H1 (cell line): ENCODE measurements at regions not wholly inside any gene's neighbourhood (a gene's known extent, or its start where the extent isn't known, plus 50 kb on each side); places are given as distances from the start of the nearest gene placed in this dataset.

ENCODE experiments used
- CTCF ChIA-PET: fragments of 300-600 bp; sonication (Branson Sonifier 250); formaldehyde crosslinking; loops from one replicate; lab custom pipeline; 2021; ENCODE audit not compliant: partially characterized antibody; lab: Charles Lee
- POLR2A ChIA-PET: fragments of 300-600 bp; sonication (Branson Sonifier 250); formaldehyde crosslinking; loops from one replicate; lab custom pipeline; 2021; ENCODE audit warnings: inconsistent platforms; ENCODE audit not compliant: partially characterized antibody; lab: Charles Lee
- DNase-seq, 2 experiments: peaks; one replicate each; pipeline versions ENCODE4 v3.0.0 to v3.0.0-alpha.2; 2010 to 2022; ENCODE audit warnings: low spot score in 2 of 2, low read depth in 1 of 2, mixed read lengths in 1 of 2
- FAIRE-seq: peaks from 2 replicates; lab custom pipeline; 2011; peaks lifted over from hg19 to GRCh38; lab: Jason Lieb, UNC
- H2AFZ ChIP-seq: 2 replicates; pipeline ENCODE4 v1.8.1; 2012; ENCODE audit warnings: low read length, inconsistent platforms
- H2AK5ac ChIP-seq: 2 replicates; pipeline ENCODE4 v1.6.1; 2013; ENCODE audit warnings: low read depth, low read length
- H2BK120ac ChIP-seq: replicated peaks from 2 replicates; pipeline ENCODE3; 2013; ENCODE audit warnings: low read depth, low read length, inconsistent platforms
- H2BK12ac ChIP-seq: 2 replicates; pipeline ENCODE4 v1.6.1; 2013; ENCODE audit warnings: low read depth, low read length
- H2BK15ac ChIP-seq: 2 replicates; pipeline ENCODE4 v1.6.1; 2013; ENCODE audit warnings: low read length
- H2BK20ac ChIP-seq: 2 replicates; pipeline ENCODE4 v1.6.1; 2013; ENCODE audit warnings: low read length
- H2BK5ac ChIP-seq: 2 replicates; pipeline ENCODE4 v1.6.1; 2013; ENCODE audit warnings: low read depth, low read length
- H3K14ac ChIP-seq: 2 replicates; pipeline ENCODE4 v1.6.1; 2013; ENCODE audit warnings: inconsistent platforms; ENCODE audit not compliant: insufficient read length
- H3K18ac ChIP-seq: 2 replicates; pipeline ENCODE4 v1.6.1; 2013; ENCODE audit warnings: low read length; ENCODE audit errors: extremely low read depth
- H3K23ac ChIP-seq: 2 replicates; pipeline ENCODE4 v1.6.1; 2013; ENCODE audit warnings: inconsistent platforms; ENCODE audit not compliant: insufficient read length
- H3K23me2 ChIP-seq: 2 replicates; pipeline ENCODE4 v1.6.1; 2013; ENCODE audit warnings: low read depth, low read length
- H3K27ac ChIP-seq: 2 replicates; pipeline ENCODE4 v1.6.1; 2011; ENCODE audit warnings: low read depth, low read length, inconsistent platforms
- H3K27me3 ChIP-seq, 4 experiments: replicated peaks in 1 of 4; 1 replicate in 1 of 4; 2 replicates in 3 of 4; pipeline versions ENCODE4 v1.6.1 to v1.8.1; 2011 to 2013; ENCODE audit warnings: low read length in 3 of 4, mild to moderate bottlenecking in 3 of 4, inconsistent platforms in 2 of 4, mixed read lengths in 2 of 4, moderate library complexity in 1 of 4; ENCODE audit not compliant: control insufficient read depth in 3 of 4, insufficient read depth in 3 of 4; ENCODE audit errors: extremely low read depth in 1 of 4
- H3K36me3 ChIP-seq, 4 experiments: 2 replicates each; pipeline versions ENCODE4 v1.6.1 to v1.8.1; 2011 to 2013; ENCODE audit warnings: mild to moderate bottlenecking in 4 of 4, low read length in 3 of 4, moderate library complexity in 2 of 4, control low read depth in 1 of 4, inconsistent platforms in 1 of 4; ENCODE audit not compliant: insufficient read depth in 4 of 4, control insufficient read depth in 2 of 4
- H3K4ac ChIP-seq: replicated peaks from 2 replicates; pipeline ENCODE3; 2013; ENCODE audit warnings: low read length, low read depth, mixed read lengths, inconsistent platforms; ENCODE audit not compliant: insufficient read length
- H3K4me1 ChIP-seq, 4 experiments: replicated peaks in 1 of 4; 1 replicate in 1 of 4; 2 replicates in 3 of 4; pipeline versions ENCODE4 v1.6.1 to v1.8.1; 2011 to 2013; ENCODE audit warnings: low read length in 3 of 4, inconsistent platforms in 2 of 4, mixed read lengths in 1 of 4; ENCODE audit not compliant: insufficient read depth in 4 of 4, control insufficient read depth in 3 of 4
- H3K4me2 ChIP-seq, 2 experiments: 2 replicates each; pipeline versions ENCODE4 v1.6.1 to v1.8.1; 2011 to 2013; ENCODE audit warnings: low read depth in 2 of 2, low read length in 2 of 2, control low read depth in 1 of 2, inconsistent platforms in 1 of 2, mild to moderate bottlenecking in 1 of 2; ENCODE audit not compliant: insufficient read depth in 1 of 2
- H3K4me3 ChIP-seq, 4 experiments: fragments of 200-600, 300-600 bp in 1 of 4; sonication (generic), shearing (Covaris generic), sonication (Bioruptor Twin) in 1 of 4; 2 replicates each; pipeline versions ENCODE4 v1.5.1 to v1.8.1; 2011 to 2016; ENCODE audit warnings: low read length in 4 of 4, low read depth in 3 of 4, control low read depth in 2 of 4, inconsistent platforms in 2 of 4, mild to moderate bottlenecking in 2 of 4, mixed read lengths in 1 of 4, moderate library complexity in 1 of 4; ENCODE audit not compliant: insufficient read depth in 2 of 4; ENCODE audit errors: extremely low read depth in 1 of 4
- H3K56ac ChIP-seq: replicated peaks from 2 replicates; pipeline ENCODE3; 2013; ENCODE audit warnings: low read depth, mild to moderate bottlenecking, mixed read lengths, low read length, inconsistent platforms; ENCODE audit not compliant: insufficient read length
- H3K79me1 ChIP-seq: 2 replicates; pipeline ENCODE4 v1.6.1; 2013; ENCODE audit warnings: low read depth, low read length, control low read depth
- H3K79me2 ChIP-seq, 2 experiments: 2 replicates each; pipeline versions ENCODE4 v1.6.1 to v1.8.1; 2012 to 2013; ENCODE audit warnings: low read length in 2 of 2, mild to moderate bottlenecking in 2 of 2, inconsistent platforms in 1 of 2; ENCODE audit not compliant: insufficient read depth in 2 of 2, control insufficient read depth in 1 of 2
- H3K9ac ChIP-seq, 4 experiments: replicated peaks in 1 of 4; 1 replicate in 1 of 4; 2 replicates in 3 of 4; pipeline versions ENCODE4 v1.6.1 to v1.8.1; 2011 to 2013; ENCODE audit warnings: low read depth in 3 of 4, low read length in 3 of 4, control low read depth in 2 of 4, mild to moderate bottlenecking in 2 of 4, moderate library complexity in 2 of 4, inconsistent platforms in 1 of 4; ENCODE audit errors: extremely low read depth in 1 of 4
- H3K9me3 ChIP-seq, 2 experiments: 2 replicates each; pipeline versions ENCODE4 v1.6.1 to v1.8.1; 2012 to 2013; ENCODE audit warnings: mild to moderate bottlenecking in 2 of 2, moderate library complexity in 2 of 2, control low read depth in 1 of 2, inconsistent platforms in 1 of 2, low read depth in 1 of 2, low read length in 1 of 2, mixed read lengths in 1 of 2; ENCODE audit not compliant: insufficient read depth in 2 of 2
- H4K20me1 ChIP-seq, 2 experiments: replicated peaks in 1 of 2; 2 replicates each; pipeline versions ENCODE3 to v1.8.1; 2011 to 2013; ENCODE audit warnings: inconsistent platforms in 2 of 2, low read length in 2 of 2, mild to moderate bottlenecking in 1 of 2; ENCODE audit not compliant: insufficient read depth in 2 of 2, control insufficient read depth in 1 of 2
- H4K5ac ChIP-seq: 2 replicates; pipeline ENCODE4 v1.6.1; 2013; ENCODE audit warnings: low read length, low read depth, mixed read lengths, inconsistent platforms; ENCODE audit not compliant: insufficient read length
- H4K8ac ChIP-seq: 2 replicates; pipeline ENCODE4 v1.8.0; 2013; ENCODE audit warnings: mild to moderate bottlenecking, moderate library complexity, low read length, inconsistent platforms; ENCODE audit not compliant: insufficient read depth; ENCODE audit errors: extremely low read depth
- H4K91ac ChIP-seq: replicated peaks from 2 replicates; pipeline ENCODE3; 2013; ENCODE audit warnings: low read length, mixed read lengths, inconsistent platforms; ENCODE audit not compliant: insufficient read length
- BACH1 ChIP-seq: IDR thresholded peaks from 2 replicates; pipeline ENCODE4 v1.6.1; 2012; ENCODE audit warnings: low read length, improper control_type of control experiment
- BCL11A ChIP-seq, 2 experiments: IDR thresholded peaks; one replicate each; pipeline ENCODE4 v1.6.1; 2011; ENCODE audit warnings: low read depth in 2 of 2, low read length in 2 of 2, mild to moderate bottlenecking in 2 of 2
- CBX5 ChIP-seq: fragments of 300-800, 300-1000 bp; sonication (generic); IDR thresholded peaks from 2 replicates; pipeline ENCODE4 v1.7.1; 2016; ENCODE audit warnings: antibody characterized with exemption, low read length, low read depth
- CREB1 ChIP-seq: IDR thresholded peaks from 2 replicates; pipeline ENCODE4 v1.6.1; 2012; ENCODE audit warnings: inconsistent platforms
- JUND ChIP-seq: IDR thresholded peaks from 2 replicates; pipeline ENCODE4 v1.6.1; 2011; ENCODE audit warnings: mild to moderate bottlenecking, improper control_type of control experiment, low read length
- KDM1A ChIP-seq: fragments of 200-600, 300-600 bp; sonication (generic); IDR thresholded peaks from 2 replicates; pipeline ENCODE4 v1.7.1; 2016; ENCODE audit warnings: mild to moderate bottlenecking, low read length, borderline replicate concordance
- NANOG ChIP-seq: IDR thresholded peaks from 2 replicates; pipeline ENCODE4 v1.6.1; 2011; ENCODE audit warnings: low read length, low read depth, mild to moderate bottlenecking, inconsistent platforms; ENCODE audit not compliant: insufficient read depth, poor library complexity, severe bottlenecking
- POLR2A ChIP-seq, 2 experiments: IDR thresholded peaks; 1 replicate in 1 of 2; 2 replicates in 1 of 2; pipeline ENCODE4 v1.6.1; 2011; ENCODE audit warnings: low read depth in 2 of 2, low read length in 2 of 2, mild to moderate bottlenecking in 2 of 2; ENCODE audit errors: control extremely low read depth in 1 of 2
- RFX5 ChIP-seq: IDR thresholded peaks from 2 replicates; pipeline ENCODE4 v1.6.1; 2011; ENCODE audit warnings: low read depth, low read length, improper control_type of control experiment, borderline replicate concordance
- SIN3A ChIP-seq, 2 experiments: IDR thresholded peaks in 1 of 2; conservative IDR thresholded peaks in 1 of 2; 2 replicates each; pipeline ENCODE4 v1.6.1; 2011 to 2012; ENCODE audit warnings: low read length in 2 of 2, improper control_type of control experiment in 1 of 2, low read depth in 1 of 2, mild to moderate bottlenecking in 1 of 2
- SIRT6 ChIP-seq: IDR thresholded peaks from one replicate; pipeline ENCODE4 v1.7.1; 2012; ENCODE audit warnings: low read length, inconsistent platforms
- SIX5 ChIP-seq: IDR thresholded peaks from 2 replicates; pipeline ENCODE4 v1.6.1; 2011; ENCODE audit warnings: mild to moderate bottlenecking, low read depth, low read length
- SP1 ChIP-seq: IDR thresholded peaks from 2 replicates; pipeline ENCODE4 v1.6.1; 2011; ENCODE audit warnings: low read depth, low read length
- SP2 ChIP-seq: IDR thresholded peaks from 2 replicates; pipeline ENCODE4 v1.6.1; 2012; ENCODE audit warnings: mild to moderate bottlenecking, low read length, inconsistent platforms
- TAF1 ChIP-seq: IDR thresholded peaks from 2 replicates; pipeline ENCODE4 v1.6.1; 2011; ENCODE audit warnings: mild to moderate bottlenecking, low read depth, low read length
- WGBS, 2 experiments: shearing (Covaris generic) in 1 of 2; methylation state at CpG; one replicate each; pipeline versions ENCODE4 v1.1.6 to v1.1.7; 2013 to 2015; ENCODE audit warnings: low lambda C conversion rate in 2 of 2, mixed read lengths in 2 of 2, inconsistent platforms in 1 of 2, low coverage in 1 of 2, missing lambda C conversion rate in 1 of 2; ENCODE audit not compliant: insufficient replicate concordance in 2 of 2, insufficient coverage in 1 of 2, insufficient read length in 1 of 2; ENCODE audit errors: extremely low coverage in 1 of 2, missing lambda C conversion rate in 1 of 2; 5-methylcytosine and 5-hydroxymethylcytosine counted together

DNA sequence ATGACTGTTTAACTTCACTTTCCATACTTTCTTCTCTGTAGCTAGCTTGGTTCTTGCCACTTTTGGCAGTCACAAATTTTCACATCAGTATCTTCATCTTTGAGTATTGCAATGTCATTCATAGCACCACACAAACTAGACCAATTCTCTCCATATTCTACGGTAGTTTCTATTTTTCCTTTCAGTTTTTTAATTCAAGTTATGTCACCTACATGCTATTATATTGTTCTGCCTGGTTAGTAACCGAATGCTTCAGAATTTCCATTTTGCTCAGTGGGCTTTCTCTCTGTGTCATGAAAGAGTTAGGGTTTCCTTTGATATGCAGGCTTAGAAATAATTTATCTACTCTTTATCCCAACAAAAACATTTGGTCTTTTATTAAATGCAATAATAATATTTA, 896.5 kb downstream of the GATA3 start:
- no peak for DNase-seq
- no peak overlapping the region for H3K4me2 ChIP-seq
- no peak overlapping the region for H2BK20ac ChIP-seq
- no peak overlapping the region for H2BK120ac ChIP-seq
- H3K4ac ChIP-seq, result no peak overlapping the region
- POLR2A ChIA-PET, result no interaction called here
- no peaks in the 10 kb centered on the region for H3K27me3 ChIP-seq
- no peak overlapping the region for H4K91ac ChIP-seq
- no peaks in the 10 kb centered on the region for H3K79me1 ChIP-seq
- no peak overlapping the region for H3K14ac ChIP-seq
- H3K18ac ChIP-seq, result no peak overlapping the region
- H3K27ac ChIP-seq, result no peak overlapping the region
- H2BK15ac ChIP-seq, result no peak overlapping the region
- no peak overlapping the region for H4K8ac ChIP-seq
- H3K79me2 ChIP-seq, result no peaks in the 10 kb centered on the region
- no peak overlapping the region for H4K5ac ChIP-seq
- no peak overlapping the region for H2AK5ac ChIP-seq
- no peak overlapping the region for H2AFZ ChIP-seq
- no peaks in the 10 kb centered on the region for H3K36me3 ChIP-seq
- 87% methylated on average over 2 of the region's 2 CpGs; no CpG with 5 or more reads in 1 of the 2 experiments for WGBS, 2 experiments
- H3K56ac ChIP-seq, result no peak overlapping the region
- no peak for FAIRE-seq
- H4K20me1 ChIP-seq, result no peaks in the 10 kb centered on the region
- H2BK12ac ChIP-seq, result no peak overlapping the region
- no peak overlapping the region for H2BK5ac ChIP-seq
- H3K9ac ChIP-seq, result no peak overlapping the region
- no peak overlapping the region for H3K23ac ChIP-seq
- CTCF ChIA-PET, result no interaction called here
- no peak for TF ChIP-seq SIX5
- TF ChIP-seq TAF1, result no peak
- TF ChIP-seq NANOG, result no peak
- no peak for TF ChIP-seq BCL11A (IDR thresholded peaks at IDR 0.05; ENCODE audit: low read depth in 2 of 2, low read length in 2 of 2)
- no peak for TF ChIP-seq JUND
- TF ChIP-seq SIN3A (conservative IDR thresholded peaks at IDR 0.05 in 1 of 2, IDR thresholded peaks at IDR 0.05 in 1 of 2; ENCODE audit: low read depth in 1 of 2, low read length in 2 of 2), result no peak
- no peak for TF ChIP-seq SP2
- no peak for TF ChIP-seq SIRT6
- TF ChIP-seq KDM1A, result no peak
- TF ChIP-seq BACH1, result no peak
- no peak for TF ChIP-seq RFX5
- no peak for TF ChIP-seq POLR2A (IDR thresholded peaks at IDR 0.05; ENCODE audit: control extremely low read depth in 1 of 2, low read depth in 2 of 2, low read length in 2 of 2)
- TF ChIP-seq CREB1, result no peak
- no peak for TF ChIP-seq SP1
- TF ChIP-seq CBX5, result no peak
- H3K4me1 ChIP-seq, result no peaks in the 10 kb centered on the region
- H3K23me2 ChIP-seq, result no peaks in the 10 kb centered on the region
- no peak overlapping the region for H3K4me3 ChIP-seq
- H3K9me3 ChIP-seq, result no peaks in the 10 kb centered on the region
